Caco-2 (cell line): ENCODE measurements at regions not wholly inside any gene's neighbourhood (a gene's known extent, or its start where the extent isn't known, plus 50 kb on each side); places are given as distances from the start of the nearest gene placed in this dataset.

Experiments used
- BruUV-seq: library from RNA; stranded (reverse); fragments of 400-500 nt; replicated peaks from 2 replicates; lab custom pipeline; 2021; lab: Mats Ljungman, UMichigan
- CTCF ChIA-PET: fragments of 300-600 bp; sonication (Branson Sonifier 250); formaldehyde crosslinking; loops from one replicate; lab custom pipeline; 2022; ENCODE audit warnings: antibody characterized with exemption; lab: Charles Lee
- POLR2A ChIA-PET: fragments of 300-600 bp; sonication (Branson Sonifier 250); formaldehyde crosslinking; loops from one replicate; lab custom pipeline; 2022; ENCODE audit warnings: antibody characterized with exemption; lab: Charles Lee
- DNase-seq, 2 experiments: peaks; one replicate each; pipeline versions ENCODE4 v3.0.0 to v3.0.0-alpha.2; 2020 to 2022
- H3K27me3 ChIP-seq: replicated peaks from 2 replicates; pipeline ENCODE4 v1.6.0; 2011; ENCODE audit warnings: low read length; ENCODE audit not compliant: control insufficient read depth, insufficient read depth
- H3K36me3 ChIP-seq: 2 replicates; pipeline ENCODE4 v1.5.1; 2011; ENCODE audit warnings: low read length; ENCODE audit not compliant: control insufficient read depth, insufficient read depth
- H3K4me1 ChIP-seq: fragments of 250-450 bp; sonication (Bioruptor Pico); 2 replicates; pipeline ENCODE4 v1.5.1; 2020; ENCODE audit warnings: mild to moderate bottlenecking
- H3K4me3 ChIP-seq: 2 replicates; pipeline ENCODE4 v1.5.1; 2011; ENCODE audit warnings: low read depth, mild to moderate bottlenecking, control low read depth, low read length
- H3K9me3 ChIP-seq: fragments of 250-450 bp; sonication (Bioruptor Pico); 2 replicates; pipeline ENCODE4 v1.5.1; 2020; ENCODE audit warnings: mild to moderate bottlenecking, moderate library complexity
- H3K27ac Mint-ChIP-seq: one replicate; pipeline ENCODE4 v1.8.0; 2022; ENCODE audit warnings: mixed read lengths; ENCODE audit not compliant: unreplicated experiment
- H3K27me3 Mint-ChIP-seq: one replicate; pipeline ENCODE4 v1.8.0; 2022; ENCODE audit warnings: mixed read lengths; ENCODE audit not compliant: insufficient read depth, unreplicated experiment
- H3K36me3 Mint-ChIP-seq: one replicate; pipeline ENCODE4 v1.8.0; 2022; ENCODE audit warnings: mild to moderate bottlenecking, mixed read lengths; ENCODE audit not compliant: insufficient read depth, unreplicated experiment
- H3K4me1 Mint-ChIP-seq: one replicate; pipeline ENCODE4 v1.8.0; 2022; ENCODE audit warnings: low read depth, mixed read lengths; ENCODE audit not compliant: unreplicated experiment
- H3K4me3 Mint-ChIP-seq: one replicate; pipeline ENCODE4 v1.8.0; 2022; ENCODE audit warnings: mild to moderate bottlenecking, moderate library complexity, mixed read lengths; ENCODE audit not compliant: unreplicated experiment
- H3K9me3 Mint-ChIP-seq: one replicate; pipeline ENCODE4 v1.8.0; 2022; ENCODE audit warnings: mixed read lengths; ENCODE audit not compliant: unreplicated experiment
- CTCF ChIP-seq, 2 experiments: fragments of 200-600 bp in 1 of 2; IDR thresholded peaks; 1 replicate in 1 of 2; 2 replicates in 1 of 2; pipeline versions ENCODE4 v1.5.1 to v1.8.0; 2011 to 2022; ENCODE audit warnings: antibody characterized with exemption in 1 of 2, control low read depth in 1 of 2, inconsistent platforms in 1 of 2, low read depth in 1 of 2, low read length in 1 of 2, mild to moderate bottlenecking in 1 of 2, moderate library complexity in 1 of 2; ENCODE audit not compliant: insufficient read depth in 1 of 2, severe bottlenecking in 1 of 2, unreplicated experiment in 1 of 2
- intact Hi-C: fragments of 100-400 bp; cut with micrococcal nuclease; formaldehyde crosslinking; loops from one replicate; pipeline ENCODE4 v1.10.0; 2022; ENCODE audit not compliant: unreplicated experiment

- POLR2A ChIA-PET = no interaction called here
- TF ChIP-seq CTCF (IDR thresholded peaks at IDR 0.05; ENCODE audit: insufficient read depth in 1 of 2, low read depth in 1 of 2, low read length in 1 of 2, severe bottlenecking in 1 of 2, unreplicated experiment in 1 of 2) = no peak
- no peaks in the 10 kb centered on the region for H3K9me3 Mint-ChIP-seq
Measured at GRCh38 chr10:28120043-28120749, 121.3 kb upstream of the ODAD2 start.

DNA sequence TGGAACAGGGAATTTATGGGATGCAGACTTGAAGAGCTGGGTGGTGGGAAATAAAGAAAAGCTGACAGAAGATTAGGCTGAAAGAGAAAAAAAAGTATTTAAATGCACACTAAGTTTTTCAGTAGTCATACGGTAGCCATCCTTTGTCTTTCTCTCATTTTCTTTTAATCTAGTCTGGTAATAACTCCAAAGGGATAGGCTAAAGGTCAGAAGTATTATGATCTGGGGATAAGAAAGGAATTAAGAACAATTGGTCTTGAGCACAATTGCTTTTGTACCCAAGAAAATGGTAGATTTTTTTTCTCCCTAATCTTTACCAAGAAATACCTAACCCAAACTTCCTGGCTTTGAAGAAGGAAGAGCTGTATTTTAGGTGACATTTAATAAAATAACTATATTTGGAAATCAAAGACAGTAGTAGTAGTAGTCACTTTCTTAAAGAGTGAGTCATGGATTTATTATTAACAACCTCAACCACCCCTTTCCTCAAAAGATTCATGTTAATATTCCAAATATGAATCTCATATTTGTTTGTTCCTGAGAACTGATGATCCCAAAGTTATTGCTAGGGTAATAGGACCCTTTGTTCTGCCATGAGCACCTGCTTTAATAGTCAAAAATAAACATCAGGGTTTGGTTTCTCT is 120.2 kb upstream of the ODAD2 start:
- Histone ChIP-seq H3K36me3 (no peaks in the 10 kb centered on the region), H3K27me3 (no peaks in the 10 kb centered on the region), H3K4me1 (no peaks in the 10 kb centered on the region), H3K4me3 (no peak overlapping the region), H3K9me3 (no peaks in the 10 kb centered on the region)
- H3K4me3 Mint-ChIP-seq = no peak overlapping the region
- POLR2A ChIA-PET = no interaction called here
- BruUV-seq = no TSS peak
- intact Hi-C loops = no loop called here
- H3K36me3 Mint-ChIP-seq = peaks cover 64% of the 10 kb centered on the region
- H3K27me3 Mint-ChIP-seq = no peaks in the 10 kb centered on the region
- no peaks in the 10 kb centered on the region for H3K9me3 Mint-ChIP-seq
- TF ChIP-seq CTCF (IDR thresholded peaks at IDR 0.05; ENCODE audit: insufficient read depth in 1 of 2, low read depth in 1 of 2, low read length in 1 of 2, severe bottlenecking in 1 of 2, unreplicated experiment in 1 of 2) = no peak
- no peak overlapping the region for H3K27ac Mint-ChIP-seq
- CTCF ChIA-PET = interaction anchor here (1.0 kb wide), 1 partner anchor 275 kb away, joined by 4 read pairs; no protein-coding TSS in a partner anchor
- peaks cover 7% of the 10 kb centered on the region for H3K4me1 Mint-ChIP-seq
- DNase-seq = no peak

More at GRCh38 chr10:28120043-28120749, 121.3 kb upstream of the ODAD2 start:
- no peaks in the 10 kb centered on the region for H3K27me3 Mint-ChIP-seq
- DNase-seq = no peak
- H3K4me1 Mint-ChIP-seq = peaks cover 7% of the 10 kb centered on the region
- intact Hi-C loops = no loop called here
- Histone ChIP-seq H3K4me1 (no peaks in the 10 kb centered on the region), H3K36me3 (no peaks in the 10 kb centered on the region), H3K9me3 (no peaks in the 10 kb centered on the region), H3K27me3 (no peaks in the 10 kb centered on the region), H3K4me3 (no peak overlapping the region)
- peaks cover 70% of the 10 kb centered on the region for H3K36me3 Mint-ChIP-seq
- no TSS peak for BruUV-seq
- no peak overlapping the region for H3K27ac Mint-ChIP-seq
- CTCF ChIA-PET = interaction anchor here (0.6 kb wide), 1 partner anchor 285 kb away, joined by 6 read pairs; no protein-coding TSS in a partner anchor
- H3K4me3 Mint-ChIP-seq = no peak overlapping the region

- Mint-ChIP-seq H3K4me3 (no peak overlapping the region), H3K9me3 (no peaks in the 10 kb centered on the region), H3K27me3 (no peaks in the 10 kb centered on the region), H3K4me1 (no peaks in the 10 kb centered on the region), H3K27ac (no peak overlapping the region), H3K36me3 (peaks cover 12% of the 10 kb centered on the region)
- TF ChIP-seq CTCF (IDR thresholded peaks at IDR 0.05; ENCODE audit: insufficient read depth in 1 of 2, low read depth in 1 of 2, low read length in 1 of 2, severe bottlenecking in 1 of 2, unreplicated experiment in 1 of 2) = no peak
- no peak overlapping the region for H3K4me3 ChIP-seq
- no peaks in the 10 kb centered on the region for H3K9me3 ChIP-seq
- no peaks in the 10 kb centered on the region for H3K27me3 ChIP-seq
- CTCF ChIA-PET = no interaction called here
- no TSS peak for BruUV-seq
- no peaks in the 10 kb centered on the region for H3K4me1 ChIP-seq
- intact Hi-C loops = no loop called here
- no peak for DNase-seq
- H3K36me3 ChIP-seq = no peaks in the 10 kb centered on the region
- POLR2A ChIA-PET = no interaction called here
Measured at GRCh38 chr10:28113202-28113601, 114.3 kb upstream of the ODAD2 start.
